H1 (cell line): ENCODE measurements at regions not wholly inside any gene's neighbourhood (a gene's known extent, or its start where the extent isn't known, plus 50 kb on each side); places are given as distances from the start of the nearest gene placed in this dataset.

ENCODE experiments used
- CTCF ChIA-PET: fragments of 300-600 bp; sonication (Branson Sonifier 250); formaldehyde crosslinking; loops from one replicate; lab custom pipeline; 2021; ENCODE audit not compliant: partially characterized antibody; lab: Charles Lee
- POLR2A ChIA-PET: fragments of 300-600 bp; sonication (Branson Sonifier 250); formaldehyde crosslinking; loops from one replicate; lab custom pipeline; 2021; ENCODE audit warnings: inconsistent platforms; ENCODE audit not compliant: partially characterized antibody; lab: Charles Lee
- DNase-seq, 2 experiments: peaks; one replicate each; pipeline versions ENCODE4 v3.0.0 to v3.0.0-alpha.2; 2010 to 2022; ENCODE audit warnings: low spot score in 2 of 2, low read depth in 1 of 2, mixed read lengths in 1 of 2
- FAIRE-seq: peaks from 2 replicates; lab custom pipeline; 2011; peaks lifted over from hg19 to GRCh38; lab: Jason Lieb, UNC
- H2AFZ ChIP-seq: 2 replicates; pipeline ENCODE4 v1.8.1; 2012; ENCODE audit warnings: low read length, inconsistent platforms
- H2AK5ac ChIP-seq: 2 replicates; pipeline ENCODE4 v1.6.1; 2013; ENCODE audit warnings: low read depth, low read length
- H2BK120ac ChIP-seq: replicated peaks from 2 replicates; pipeline ENCODE3; 2013; ENCODE audit warnings: low read depth, low read length, inconsistent platforms
- H2BK12ac ChIP-seq: 2 replicates; pipeline ENCODE4 v1.6.1; 2013; ENCODE audit warnings: low read depth, low read length
- H2BK15ac ChIP-seq: 2 replicates; pipeline ENCODE4 v1.6.1; 2013; ENCODE audit warnings: low read length
- H2BK20ac ChIP-seq: 2 replicates; pipeline ENCODE4 v1.6.1; 2013; ENCODE audit warnings: low read length
- H2BK5ac ChIP-seq: 2 replicates; pipeline ENCODE4 v1.6.1; 2013; ENCODE audit warnings: low read depth, low read length
- H3K14ac ChIP-seq: 2 replicates; pipeline ENCODE4 v1.6.1; 2013; ENCODE audit warnings: inconsistent platforms; ENCODE audit not compliant: insufficient read length
- H3K18ac ChIP-seq: 2 replicates; pipeline ENCODE4 v1.6.1; 2013; ENCODE audit warnings: low read length; ENCODE audit errors: extremely low read depth
- H3K23ac ChIP-seq: 2 replicates; pipeline ENCODE4 v1.6.1; 2013; ENCODE audit warnings: inconsistent platforms; ENCODE audit not compliant: insufficient read length
- H3K23me2 ChIP-seq: 2 replicates; pipeline ENCODE4 v1.6.1; 2013; ENCODE audit warnings: low read depth, low read length
- H3K27ac ChIP-seq: 2 replicates; pipeline ENCODE4 v1.6.1; 2011; ENCODE audit warnings: low read depth, low read length, inconsistent platforms
- H3K27me3 ChIP-seq, 4 experiments: replicated peaks in 1 of 4; 1 replicate in 1 of 4; 2 replicates in 3 of 4; pipeline versions ENCODE4 v1.6.1 to v1.8.1; 2011 to 2013; ENCODE audit warnings: low read length in 3 of 4, mild to moderate bottlenecking in 3 of 4, inconsistent platforms in 2 of 4, mixed read lengths in 2 of 4, moderate library complexity in 1 of 4; ENCODE audit not compliant: control insufficient read depth in 3 of 4, insufficient read depth in 3 of 4; ENCODE audit errors: extremely low read depth in 1 of 4
- H3K36me3 ChIP-seq, 4 experiments: 2 replicates each; pipeline versions ENCODE4 v1.6.1 to v1.8.1; 2011 to 2013; ENCODE audit warnings: mild to moderate bottlenecking in 4 of 4, low read length in 3 of 4, moderate library complexity in 2 of 4, control low read depth in 1 of 4, inconsistent platforms in 1 of 4; ENCODE audit not compliant: insufficient read depth in 4 of 4, control insufficient read depth in 2 of 4
- H3K4ac ChIP-seq: replicated peaks from 2 replicates; pipeline ENCODE3; 2013; ENCODE audit warnings: low read length, low read depth, mixed read lengths, inconsistent platforms; ENCODE audit not compliant: insufficient read length
- H3K4me1 ChIP-seq, 4 experiments: replicated peaks in 1 of 4; 1 replicate in 1 of 4; 2 replicates in 3 of 4; pipeline versions ENCODE4 v1.6.1 to v1.8.1; 2011 to 2013; ENCODE audit warnings: low read length in 3 of 4, inconsistent platforms in 2 of 4, mixed read lengths in 1 of 4; ENCODE audit not compliant: insufficient read depth in 4 of 4, control insufficient read depth in 3 of 4
- H3K4me2 ChIP-seq, 2 experiments: 2 replicates each; pipeline versions ENCODE4 v1.6.1 to v1.8.1; 2011 to 2013; ENCODE audit warnings: low read depth in 2 of 2, low read length in 2 of 2, control low read depth in 1 of 2, inconsistent platforms in 1 of 2, mild to moderate bottlenecking in 1 of 2; ENCODE audit not compliant: insufficient read depth in 1 of 2
- H3K4me3 ChIP-seq, 4 experiments: fragments of 200-600, 300-600 bp in 1 of 4; sonication (generic), shearing (Covaris generic), sonication (Bioruptor Twin) in 1 of 4; 2 replicates each; pipeline versions ENCODE4 v1.5.1 to v1.8.1; 2011 to 2016; ENCODE audit warnings: low read length in 4 of 4, low read depth in 3 of 4, control low read depth in 2 of 4, inconsistent platforms in 2 of 4, mild to moderate bottlenecking in 2 of 4, mixed read lengths in 1 of 4, moderate library complexity in 1 of 4; ENCODE audit not compliant: insufficient read depth in 2 of 4; ENCODE audit errors: extremely low read depth in 1 of 4
- H3K56ac ChIP-seq: replicated peaks from 2 replicates; pipeline ENCODE3; 2013; ENCODE audit warnings: low read depth, mild to moderate bottlenecking, mixed read lengths, low read length, inconsistent platforms; ENCODE audit not compliant: insufficient read length
- H3K79me1 ChIP-seq: 2 replicates; pipeline ENCODE4 v1.6.1; 2013; ENCODE audit warnings: low read depth, low read length, control low read depth
- H3K79me2 ChIP-seq, 2 experiments: 2 replicates each; pipeline versions ENCODE4 v1.6.1 to v1.8.1; 2012 to 2013; ENCODE audit warnings: low read length in 2 of 2, mild to moderate bottlenecking in 2 of 2, inconsistent platforms in 1 of 2; ENCODE audit not compliant: insufficient read depth in 2 of 2, control insufficient read depth in 1 of 2
- H3K9ac ChIP-seq, 4 experiments: replicated peaks in 1 of 4; 1 replicate in 1 of 4; 2 replicates in 3 of 4; pipeline versions ENCODE4 v1.6.1 to v1.8.1; 2011 to 2013; ENCODE audit warnings: low read depth in 3 of 4, low read length in 3 of 4, control low read depth in 2 of 4, mild to moderate bottlenecking in 2 of 4, moderate library complexity in 2 of 4, inconsistent platforms in 1 of 4; ENCODE audit errors: extremely low read depth in 1 of 4
- H3K9me3 ChIP-seq, 2 experiments: 2 replicates each; pipeline versions ENCODE4 v1.6.1 to v1.8.1; 2012 to 2013; ENCODE audit warnings: mild to moderate bottlenecking in 2 of 2, moderate library complexity in 2 of 2, control low read depth in 1 of 2, inconsistent platforms in 1 of 2, low read depth in 1 of 2, low read length in 1 of 2, mixed read lengths in 1 of 2; ENCODE audit not compliant: insufficient read depth in 2 of 2
- H4K20me1 ChIP-seq, 2 experiments: replicated peaks in 1 of 2; 2 replicates each; pipeline versions ENCODE3 to v1.8.1; 2011 to 2013; ENCODE audit warnings: inconsistent platforms in 2 of 2, low read length in 2 of 2, mild to moderate bottlenecking in 1 of 2; ENCODE audit not compliant: insufficient read depth in 2 of 2, control insufficient read depth in 1 of 2
- H4K5ac ChIP-seq: 2 replicates; pipeline ENCODE4 v1.6.1; 2013; ENCODE audit warnings: low read length, low read depth, mixed read lengths, inconsistent platforms; ENCODE audit not compliant: insufficient read length
- H4K8ac ChIP-seq: 2 replicates; pipeline ENCODE4 v1.8.0; 2013; ENCODE audit warnings: mild to moderate bottlenecking, moderate library complexity, low read length, inconsistent platforms; ENCODE audit not compliant: insufficient read depth; ENCODE audit errors: extremely low read depth
- H4K91ac ChIP-seq: replicated peaks from 2 replicates; pipeline ENCODE3; 2013; ENCODE audit warnings: low read length, mixed read lengths, inconsistent platforms; ENCODE audit not compliant: insufficient read length
- BRCA1 ChIP-seq: IDR thresholded peaks from 2 replicates; pipeline ENCODE4 v1.6.1; 2012; ENCODE audit warnings: low read depth, low read length, improper control_type of control experiment
- CHD1 ChIP-seq: IDR thresholded peaks from 2 replicates; pipeline ENCODE4 v1.6.1; 2012; ENCODE audit warnings: low read depth, low read length, improper control_type of control experiment
- JUND ChIP-seq: IDR thresholded peaks from 2 replicates; pipeline ENCODE4 v1.6.1; 2011; ENCODE audit warnings: mild to moderate bottlenecking, improper control_type of control experiment, low read length
- MAX ChIP-seq: IDR thresholded peaks from 2 replicates; pipeline ENCODE4 v1.6.1; 2012; ENCODE audit warnings: inconsistent platforms
- NRF1 ChIP-seq: IDR thresholded peaks from 2 replicates; pipeline ENCODE4 v1.6.1; 2011; ENCODE audit warnings: mild to moderate bottlenecking, low read depth, low read length, improper control_type of control experiment
- POLR2A ChIP-seq, 2 experiments: IDR thresholded peaks; 1 replicate in 1 of 2; 2 replicates in 1 of 2; pipeline ENCODE4 v1.6.1; 2011; ENCODE audit warnings: low read depth in 2 of 2, low read length in 2 of 2, mild to moderate bottlenecking in 2 of 2; ENCODE audit errors: control extremely low read depth in 1 of 2
- POLR2AphosphoS5 ChIP-seq: IDR thresholded peaks from 2 replicates; pipeline ENCODE4 v1.6.1; 2011; ENCODE audit warnings: low read depth, low read length
- RBBP5 ChIP-seq: IDR thresholded peaks from 2 replicates; pipeline ENCODE4 v1.7.1; 2012; ENCODE audit warnings: low read depth, mild to moderate bottlenecking, inconsistent platforms, low read length, moderate library complexity, borderline replicate concordance
- SAP30 ChIP-seq: fragments of 300-600 bp; sonication (generic); IDR thresholded peaks from 2 replicates; pipeline ENCODE4 v1.7.1; 2012; ENCODE audit warnings: low read length, moderate library complexity, mild to moderate bottlenecking, inconsistent platforms; ENCODE audit not compliant: insufficient read depth, insufficient replicate concordance
- SP4 ChIP-seq: IDR thresholded peaks from 2 replicates; pipeline ENCODE4 v1.6.1; 2012; ENCODE audit warnings: low read length, inconsistent platforms
- WGBS, 2 experiments: shearing (Covaris generic) in 1 of 2; methylation state at CpG; one replicate each; pipeline versions ENCODE4 v1.1.6 to v1.1.7; 2013 to 2015; ENCODE audit warnings: low lambda C conversion rate in 2 of 2, mixed read lengths in 2 of 2, inconsistent platforms in 1 of 2, low coverage in 1 of 2, missing lambda C conversion rate in 1 of 2; ENCODE audit not compliant: insufficient replicate concordance in 2 of 2, insufficient coverage in 1 of 2, insufficient read length in 1 of 2; ENCODE audit errors: extremely low coverage in 1 of 2, missing lambda C conversion rate in 1 of 2; 5-methylcytosine and 5-hydroxymethylcytosine counted together

DNA sequence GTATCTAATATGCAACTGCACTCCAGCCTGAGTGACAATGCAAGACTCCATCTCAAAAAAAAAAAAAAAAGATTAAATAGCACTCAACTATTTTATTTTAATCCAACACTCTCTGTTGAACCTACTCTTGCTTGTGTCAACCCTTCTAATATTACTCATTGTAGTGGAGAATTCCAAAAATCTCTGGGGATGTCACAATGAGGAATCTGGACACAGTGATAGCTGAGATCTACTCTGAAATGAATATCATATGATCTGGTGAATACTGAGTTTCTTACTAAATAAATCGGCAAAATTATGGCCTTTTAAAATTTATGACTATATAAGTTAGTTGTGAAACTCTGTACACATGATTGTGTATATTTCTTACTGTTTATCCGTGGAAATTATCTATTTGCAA, 418.2 kb downstream of the BCAT1 start:
- Histone ChIP-seq H3K4me2 (no peak overlapping the region), H3K23me2 (no peaks in the 10 kb centered on the region), H3K14ac (no peak overlapping the region), H3K9me3 (no peaks in the 10 kb centered on the region), H3K79me2 (no peaks in the 10 kb centered on the region), H4K91ac (no peak overlapping the region), H3K4ac (no peak overlapping the region), H2BK120ac (no peak overlapping the region), H3K18ac (no peak overlapping the region), H3K9ac (no peak overlapping the region), H2BK5ac (no peak overlapping the region), H3K4me1 (peaks cover 0 to 2% (median 0%) of the 10 kb centered on the region in 4 experiments; a peak in 2 of 7 replicates), H2BK12ac (no peak overlapping the region), H2BK20ac (no peak overlapping the region), H3K79me1 (no peaks in the 10 kb centered on the region; the same call in 1 of the 2 replicates), H4K20me1 (no peaks in the 10 kb centered on the region), H3K36me3 (no peaks in the 10 kb centered on the region), H2AFZ (no peak overlapping the region), H4K8ac (no peak overlapping the region), H3K4me3 (no peak overlapping the region), H4K5ac (no peak overlapping the region), H3K56ac (no peak overlapping the region), H2AK5ac (no peak overlapping the region), H3K23ac (no peak overlapping the region), H2BK15ac (no peak overlapping the region), H3K27me3 (no peaks in the 10 kb centered on the region), H3K27ac (no peak overlapping the region)
- DNase-seq (no peak), FAIRE-seq (no peak)
- TF ChIP-seq SP4: no peak
- TF ChIP-seq POLR2AphosphoS5: no peak
- TF ChIP-seq SAP30: no peak
- no peak for TF ChIP-seq MAX
- TF ChIP-seq NRF1: no peak
- no peak for TF ChIP-seq POLR2A (IDR thresholded peaks at IDR 0.05; ENCODE audit: control extremely low read depth in 1 of 2, low read depth in 2 of 2, low read length in 2 of 2)
- TF ChIP-seq CHD1: no peak
- no peak for TF ChIP-seq BRCA1
- no peak for TF ChIP-seq JUND
- no peak for TF ChIP-seq RBBP5
- ChIA-PET CTCF (interaction anchor here (1.0 kb wide), 1 partner anchor 43 kb away, joined by 3 read pairs; no protein-coding TSS in a partner anchor), POLR2A (no interaction called here)
- WGBS, 2 experiments: 93% methylated on average over 2 of the region's 2 CpGs; no CpG with 5 or more reads in 1 of the 2 experiments
